SK-N-SH (cell line): ENCODE measurements at regions not wholly inside any gene's neighbourhood (a gene's known extent, or its start where the extent isn't known, plus 50 kb on each side); places are given as distances from the start of the nearest gene placed in this dataset.

Source experiments
- CTCF ChIA-PET: fragments of 300-600, 350-600 bp; formaldehyde crosslinking; extraction: SDS; loops from one replicate; lab custom pipeline; 2021; lab: Yijun Ruan, JAX
- POLR2A ChIA-PET: fragments of 350-600 bp; sonication (Branson Sonifier 250); formaldehyde crosslinking; extraction: SDS; loops from one replicate; lab custom pipeline; 2020; ENCODE audit warnings: antibody characterized with exemption, inconsistent platforms; lab: Yijun Ruan, JAX
- DNase-seq: peaks from one replicate; pipeline ENCODE4 v3.0.0; 2012
- H2AFZ ChIP-seq: fragments of 200-600 bp; sonication (generic); 2 replicates; pipeline ENCODE4 v1.8.1; 2016; ENCODE audit warnings: antibody characterized with exemption, mild to moderate bottlenecking, low read depth
- H3F3A ChIP-seq: fragments of 200-600 bp; sonication (generic); replicated peaks from 2 replicates; pipeline ENCODE3; 2016; ENCODE audit warnings: antibody characterized with exemption, mild to moderate bottlenecking; ENCODE audit not compliant: insufficient read depth
- H3K27ac ChIP-seq, 2 experiments: fragments of 200-500 bp in 1 of 2; fragments of 200-600 bp in 1 of 2; sonication (Bioruptor generic) in 1 of 2; sonication (generic), shearing (Covaris generic) in 1 of 2; 2 replicates each; pipeline versions ENCODE4 v1.5.1 to v1.6.1; 2014 to 2016; ENCODE audit warnings: low read depth in 2 of 2, inconsistent platforms in 1 of 2, low read length in 1 of 2, mild to moderate bottlenecking in 1 of 2, mixed read lengths in 1 of 2
- H3K27me3 ChIP-seq: fragments of 200-600 bp; sonication (generic), shearing (Covaris generic); 2 replicates; pipeline ENCODE4 v1.6.1; 2016; ENCODE audit warnings: mixed run types; ENCODE audit not compliant: insufficient read depth
- H3K36me3 ChIP-seq, 2 experiments: fragments of 200-500 bp in 1 of 2; fragments of 200-600 bp in 1 of 2; sonication (Bioruptor generic) in 1 of 2; sonication (generic) in 1 of 2; replicated peaks in 1 of 2; 2 replicates each; pipeline versions ENCODE3 to v1.5.1; 2014 to 2016; ENCODE audit warnings: low read length in 1 of 2, mild to moderate bottlenecking in 1 of 2; ENCODE audit not compliant: insufficient read depth in 2 of 2, control insufficient read depth in 1 of 2
- H3K4me1 ChIP-seq, 2 experiments: fragments of 200-500 bp in 1 of 2; fragments of 200-600 bp in 1 of 2; sonication (Bioruptor generic) in 1 of 2; sonication (generic), shearing (Covaris generic) in 1 of 2; 2 replicates each; pipeline versions ENCODE4 v1.5.1 to v1.6.1; 2014 to 2016; ENCODE audit warnings: low read depth in 1 of 2, low read length in 1 of 2, mixed run types in 1 of 2; ENCODE audit not compliant: insufficient read depth in 2 of 2, control insufficient read depth in 1 of 2
- H3K4me2 ChIP-seq: fragments of 200-600 bp; sonication (generic), shearing (Covaris generic); 2 replicates; pipeline ENCODE4 v1.6.1; 2017; ENCODE audit warnings: mixed run types
- H3K4me3 ChIP-seq, 2 experiments: fragments of 200-500 bp in 1 of 2; fragments of 200-600 bp in 1 of 2; sonication (Bioruptor generic) in 1 of 2; sonication (generic), shearing (Covaris generic) in 1 of 2; 2 replicates each; pipeline versions ENCODE4 v1.5.1 to v1.8.1; 2014 to 2016; ENCODE audit warnings: low read depth in 2 of 2, inconsistent platforms in 1 of 2, low read length in 1 of 2, mild to moderate bottlenecking in 1 of 2, mixed read lengths in 1 of 2, moderate library complexity in 1 of 2
- H3K79me2 ChIP-seq: fragments of 200-600 bp; sonication (generic); 2 replicates; pipeline ENCODE4 v1.8.1; 2017; ENCODE audit warnings: mild to moderate bottlenecking; ENCODE audit not compliant: insufficient read depth
- H3K9ac ChIP-seq: fragments of 200-600 bp; sonication (generic); 2 replicates; pipeline ENCODE4 v1.6.1; 2017; ENCODE audit warnings: mixed run types
- H3K9me2 ChIP-seq: fragments of 200-600 bp; sonication (generic); 2 replicates; pipeline ENCODE4 v1.6.1; 2017; ENCODE audit warnings: mixed run types
- H3K9me3 ChIP-seq: fragments of 200-600 bp; sonication (generic); 2 replicates; pipeline ENCODE4 v1.6.1; 2017; ENCODE audit warnings: mixed run types, mild to moderate bottlenecking, moderate library complexity
- H4K20me1 ChIP-seq: fragments of 200-600 bp; sonication (generic); 2 replicates; pipeline ENCODE4 v1.6.1; 2017; ENCODE audit warnings: mild to moderate bottlenecking, mixed run types; ENCODE audit not compliant: insufficient read depth
- ELF1 ChIP-seq: IDR thresholded peaks from 2 replicates; pipeline ENCODE4 v1.4.0; 2012
- EP300 ChIP-seq, 2 experiments: IDR thresholded peaks; 2 replicates each; pipeline versions ENCODE4 v1.4.0 to v1.6.1; 2012; ENCODE audit warnings: borderline replicate concordance in 1 of 2, low read depth in 1 of 2, low read length in 1 of 2
- FOSL2 ChIP-seq: IDR thresholded peaks from 2 replicates; pipeline ENCODE4 v1.4.0; 2012; ENCODE audit warnings: low read depth, mild to moderate bottlenecking, moderate library complexity, borderline replicate concordance
- FOXJ3 ChIP-seq: sonication (generic); formaldehyde crosslinking; IDR thresholded peaks from 2 replicates; pipeline ENCODE4 v1.5.1; 2020; ENCODE audit warnings: mild to moderate bottlenecking, missing genetic modification reagents
- JUND ChIP-seq: IDR thresholded peaks from 2 replicates; pipeline ENCODE4 v1.4.0; 2012
- MXI1 ChIP-seq: IDR thresholded peaks from 2 replicates; pipeline ENCODE4 v1.6.1; 2012; ENCODE audit warnings: mild to moderate bottlenecking, low read depth, low read length, improper control_type of control experiment
- NFIC ChIP-seq: IDR thresholded peaks from 2 replicates; pipeline ENCODE4 v1.4.0; 2012; ENCODE audit warnings: borderline replicate concordance
- POLR2AphosphoS5 ChIP-seq: IDR thresholded peaks from 2 replicates; pipeline ENCODE4 v1.6.1; 2012; ENCODE audit warnings: low read depth, low read length
- RAD21 ChIP-seq: IDR thresholded peaks from 2 replicates; pipeline ENCODE4 v1.6.1; 2012; ENCODE audit warnings: mild to moderate bottlenecking, low read length
- RFX5 ChIP-seq: IDR thresholded peaks from 2 replicates; pipeline ENCODE4 v1.6.1; 2012; ENCODE audit warnings: mild to moderate bottlenecking, improper control_type of control experiment, low read length
- SIN3A ChIP-seq: IDR thresholded peaks from 2 replicates; pipeline ENCODE4 v1.6.1; 2012; ENCODE audit warnings: low read depth, mild to moderate bottlenecking, low read length, moderate library complexity, borderline replicate concordance
- SMC3 ChIP-seq: IDR thresholded peaks from 2 replicates; pipeline ENCODE4 v1.6.1; 2012; ENCODE audit warnings: low read depth, low read length, improper control_type of control experiment
- TEAD4 ChIP-seq: IDR thresholded peaks from 2 replicates; pipeline ENCODE4 v1.4.0; 2012; ENCODE audit warnings: mild to moderate bottlenecking, borderline replicate concordance; ENCODE audit not compliant: insufficient read depth
- YY1 ChIP-seq: IDR thresholded peaks from 2 replicates; pipeline ENCODE4 v1.4.0; 2012; ENCODE audit warnings: low read depth, mild to moderate bottlenecking
- whole genome bisulfite sequencing: methylation state at CpG from one replicate; pipeline ENCODE4 v1.1.6; 2017; ENCODE audit warnings: low lambda C conversion rate; 5-methylcytosine and 5-hydroxymethylcytosine counted together
- TF ChIP-seq, protein P1 (sequence below): fragments of 150-350 bp; IDR thresholded peaks from 2 replicates; pipeline ENCODE4 v1.6.1; 2016; ENCODE audit warnings: mild to moderate bottlenecking, low read depth, low read length
- TF ChIP-seq, protein P2 (sequence below): IDR thresholded peaks from 2 replicates; pipeline ENCODE4 v1.6.1; 2012; ENCODE audit warnings: mild to moderate bottlenecking, low read depth, low read length, moderate library complexity
- TF ChIP-seq, protein P3 (sequence below): IDR thresholded peaks from 2 replicates; pipeline ENCODE4 v1.4.0; 2012; ENCODE audit warnings: low read depth, borderline replicate concordance
- TF ChIP-seq, protein P4 (sequence below): IDR thresholded peaks from 2 replicates; pipeline ENCODE4 v1.4.0; 2012; ENCODE audit warnings: low read depth, borderline replicate concordance
- TF ChIP-seq, protein P5 (sequence below): IDR thresholded peaks from 2 replicates; pipeline ENCODE4 v1.4.0; 2012; ENCODE audit warnings: low read depth

DNA sequence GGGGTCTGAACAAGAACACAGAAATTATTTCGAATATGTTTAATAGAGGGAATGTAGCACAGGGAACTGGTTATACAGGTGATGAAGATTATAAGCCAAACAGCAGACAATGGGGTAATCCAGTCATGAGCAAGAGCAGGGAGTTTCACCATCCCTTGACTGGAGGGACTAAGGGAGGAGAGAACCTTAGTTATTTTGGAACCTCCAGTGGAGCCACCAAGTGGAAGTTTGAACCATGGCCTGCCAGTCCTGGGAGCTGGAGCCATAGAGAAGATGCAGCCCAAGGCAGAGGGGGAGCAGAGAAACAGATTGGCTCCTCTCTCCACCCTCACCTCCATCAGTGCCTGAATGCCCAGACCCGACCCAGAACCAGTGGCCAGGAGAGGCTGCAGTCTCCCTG, 264.6 kb upstream of the RASGEF1B start (continued):
- TF ChIP-seq ELF1 (no peak), SIN3A (no peak)
- TF ChIP-seq, protein P1, sequence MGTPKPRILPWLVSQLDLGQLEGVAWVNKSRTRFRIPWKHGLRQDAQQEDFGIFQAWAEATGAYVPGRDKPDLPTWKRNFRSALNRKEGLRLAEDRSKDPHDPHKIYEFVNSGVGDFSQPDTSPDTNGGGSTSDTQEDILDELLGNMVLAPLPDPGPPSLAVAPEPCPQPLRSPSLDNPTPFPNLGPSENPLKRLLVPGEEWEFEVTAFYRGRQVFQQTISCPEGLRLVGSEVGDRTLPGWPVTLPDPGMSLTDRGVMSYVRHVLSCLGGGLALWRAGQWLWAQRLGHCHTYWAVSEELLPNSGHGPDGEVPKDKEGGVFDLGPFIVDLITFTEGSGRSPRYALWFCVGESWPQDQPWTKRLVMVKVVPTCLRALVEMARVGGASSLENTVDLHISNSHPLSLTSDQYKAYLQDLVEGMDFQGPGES, result no peak

DNA sequence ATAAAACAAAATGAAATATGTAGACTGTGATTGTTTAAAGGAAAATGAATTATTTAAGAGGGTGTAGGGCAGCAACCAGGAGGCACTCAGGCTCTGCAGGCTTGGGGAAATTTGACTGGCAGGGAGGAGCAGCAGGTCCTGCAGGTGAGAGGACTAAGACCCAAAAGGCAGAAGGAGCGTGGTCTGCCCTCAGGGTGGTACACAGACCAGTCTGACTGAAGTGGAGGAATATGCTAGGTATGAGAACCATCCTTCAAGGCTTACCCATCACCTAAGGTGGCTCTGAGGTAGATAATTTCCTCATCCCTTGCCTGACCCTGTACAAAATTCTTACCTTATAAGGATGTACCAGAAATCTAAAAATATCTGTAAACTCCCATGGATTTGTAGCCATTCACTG, 261.3 kb upstream of the RASGEF1B start:
- ChIA-PET CTCF (no interaction called here), POLR2A (no interaction called here)
- Histone ChIP-seq H3K9me3 (no peaks in the 10 kb centered on the region), H3K27ac (no peak overlapping the region), H3F3A (no peaks in the 10 kb centered on the region), H4K20me1 (no peaks in the 10 kb centered on the region), H3K9me2 (no peaks in the 10 kb centered on the region), H3K79me2 (no peaks in the 10 kb centered on the region), H3K4me3 (no peak overlapping the region), H3K4me1 (no peaks in the 10 kb centered on the region), H2AFZ (no peak overlapping the region), H3K9ac (no peak overlapping the region), H3K27me3 (no peaks in the 10 kb centered on the region), H3K36me3 (no peaks in the 10 kb centered on the region), H3K4me2 (no peak overlapping the region)
- DNase-seq, result no peak
- WGBS, result 0% methylated on average over 1 of the region's 1 CpG
- TF ChIP-seq NFIC (no peak), RAD21 (no peak), MXI1 (no peak)
- TF ChIP-seq, protein P2, sequence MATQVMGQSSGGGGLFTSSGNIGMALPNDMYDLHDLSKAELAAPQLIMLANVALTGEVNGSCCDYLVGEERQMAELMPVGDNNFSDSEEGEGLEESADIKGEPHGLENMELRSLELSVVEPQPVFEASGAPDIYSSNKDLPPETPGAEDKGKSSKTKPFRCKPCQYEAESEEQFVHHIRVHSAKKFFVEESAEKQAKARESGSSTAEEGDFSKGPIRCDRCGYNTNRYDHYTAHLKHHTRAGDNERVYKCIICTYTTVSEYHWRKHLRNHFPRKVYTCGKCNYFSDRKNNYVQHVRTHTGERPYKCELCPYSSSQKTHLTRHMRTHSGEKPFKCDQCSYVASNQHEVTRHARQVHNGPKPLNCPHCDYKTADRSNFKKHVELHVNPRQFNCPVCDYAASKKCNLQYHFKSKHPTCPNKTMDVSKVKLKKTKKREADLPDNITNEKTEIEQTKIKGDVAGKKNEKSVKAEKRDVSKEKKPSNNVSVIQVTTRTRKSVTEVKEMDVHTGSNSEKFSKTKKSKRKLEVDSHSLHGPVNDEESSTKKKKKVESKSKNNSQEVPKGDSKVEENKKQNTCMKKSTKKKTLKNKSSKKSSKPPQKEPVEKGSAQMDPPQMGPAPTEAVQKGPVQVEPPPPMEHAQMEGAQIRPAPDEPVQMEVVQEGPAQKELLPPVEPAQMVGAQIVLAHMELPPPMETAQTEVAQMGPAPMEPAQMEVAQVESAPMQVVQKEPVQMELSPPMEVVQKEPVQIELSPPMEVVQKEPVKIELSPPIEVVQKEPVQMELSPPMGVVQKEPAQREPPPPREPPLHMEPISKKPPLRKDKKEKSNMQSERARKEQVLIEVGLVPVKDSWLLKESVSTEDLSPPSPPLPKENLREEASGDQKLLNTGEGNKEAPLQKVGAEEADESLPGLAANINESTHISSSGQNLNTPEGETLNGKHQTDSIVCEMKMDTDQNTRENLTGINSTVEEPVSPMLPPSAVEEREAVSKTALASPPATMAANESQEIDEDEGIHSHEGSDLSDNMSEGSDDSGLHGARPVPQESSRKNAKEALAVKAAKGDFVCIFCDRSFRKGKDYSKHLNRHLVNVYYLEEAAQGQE, result no peak

DNA sequence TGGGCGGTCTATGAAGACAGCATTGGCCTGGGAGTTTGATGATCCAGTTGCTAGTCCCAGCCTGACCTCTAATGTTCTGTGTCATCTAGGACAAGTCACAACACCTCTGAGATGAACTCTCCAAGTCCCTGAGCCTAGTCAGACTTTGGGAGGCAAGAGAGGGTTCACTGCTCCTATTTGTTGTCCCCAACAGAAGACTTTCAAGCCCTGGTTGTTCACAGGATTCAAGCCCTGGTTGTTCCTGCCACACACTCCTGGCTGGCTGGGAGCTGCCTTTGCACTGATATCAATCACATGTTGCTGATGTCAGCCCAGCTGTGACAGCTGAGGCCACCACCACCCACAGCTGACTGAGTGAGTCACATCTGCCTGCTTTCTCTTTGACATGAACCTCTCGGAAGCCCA, 253.2 kb upstream of the RASGEF1B start:
- H3K79me2 ChIP-seq, result no peaks in the 10 kb centered on the region
- 10% methylated on average over 2 of the region's 2 CpGs for WGBS
- no peaks in the 10 kb centered on the region for H4K20me1 ChIP-seq
- H2AFZ ChIP-seq, result no peak overlapping the region
- H3K4me3 ChIP-seq, result no peak overlapping the region
- H3F3A ChIP-seq, result no peaks in the 10 kb centered on the region
- ChIA-PET CTCF (no interaction called here), POLR2A (no interaction called here)
- H3K9ac ChIP-seq, result no peak overlapping the region
- H3K9me3 ChIP-seq, result no peaks in the 10 kb centered on the region
- no peak overlapping the region for H3K27ac ChIP-seq
- no peak for DNase-seq
- H3K4me2 ChIP-seq, result no peak overlapping the region
- H3K4me1 ChIP-seq, result no peaks in the 10 kb centered on the region
- no peaks in the 10 kb centered on the region for H3K36me3 ChIP-seq
- no peaks in the 10 kb centered on the region for H3K27me3 ChIP-seq
- H3K9me2 ChIP-seq, result 0 out of 2 replicates have a peak, but pooled peaks cover 3% of the 10 kb centered on the region
- TF ChIP-seq RFX5, result no peak
- TF ChIP-seq, protein P3, sequence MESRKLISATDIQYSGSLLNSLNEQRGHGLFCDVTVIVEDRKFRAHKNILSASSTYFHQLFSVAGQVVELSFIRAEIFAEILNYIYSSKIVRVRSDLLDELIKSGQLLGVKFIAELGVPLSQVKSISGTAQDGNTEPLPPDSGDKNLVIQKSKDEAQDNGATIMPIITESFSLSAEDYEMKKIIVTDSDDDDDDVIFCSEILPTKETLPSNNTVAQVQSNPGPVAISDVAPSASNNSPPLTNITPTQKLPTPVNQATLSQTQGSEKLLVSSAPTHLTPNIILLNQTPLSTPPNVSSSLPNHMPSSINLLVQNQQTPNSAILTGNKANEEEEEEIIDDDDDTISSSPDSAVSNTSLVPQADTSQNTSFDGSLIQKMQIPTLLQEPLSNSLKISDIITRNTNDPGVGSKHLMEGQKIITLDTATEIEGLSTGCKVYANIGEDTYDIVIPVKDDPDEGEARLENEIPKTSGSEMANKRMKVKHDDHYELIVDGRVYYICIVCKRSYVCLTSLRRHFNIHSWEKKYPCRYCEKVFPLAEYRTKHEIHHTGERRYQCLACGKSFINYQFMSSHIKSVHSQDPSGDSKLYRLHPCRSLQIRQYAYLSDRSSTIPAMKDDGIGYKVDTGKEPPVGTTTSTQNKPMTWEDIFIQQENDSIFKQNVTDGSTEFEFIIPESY, result no peak
- no peak for TF ChIP-seq EP300 (IDR thresholded peaks at IDR 0.05; ENCODE audit: borderline replicate concordance in 1 of 2, low read depth in 1 of 2, low read length in 1 of 2)
- TF ChIP-seq SMC3, result no peak
- TF ChIP-seq FOSL2, result no peak
- no peak for TF ChIP-seq POLR2AphosphoS5
- no peak for TF ChIP-seq TEAD4
- no peak for TF ChIP-seq JUND
- TF ChIP-seq, protein P4, sequence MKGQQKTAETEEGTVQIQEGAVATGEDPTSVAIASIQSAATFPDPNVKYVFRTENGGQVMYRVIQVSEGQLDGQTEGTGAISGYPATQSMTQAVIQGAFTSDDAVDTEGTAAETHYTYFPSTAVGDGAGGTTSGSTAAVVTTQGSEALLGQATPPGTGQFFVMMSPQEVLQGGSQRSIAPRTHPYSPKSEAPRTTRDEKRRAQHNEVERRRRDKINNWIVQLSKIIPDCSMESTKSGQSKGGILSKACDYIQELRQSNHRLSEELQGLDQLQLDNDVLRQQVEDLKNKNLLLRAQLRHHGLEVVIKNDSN, result no peak
- no peak for TF ChIP-seq YY1
- no peak for TF ChIP-seq FOXJ3 (CRISPR knock-in tag)
- TF ChIP-seq, protein P5, sequence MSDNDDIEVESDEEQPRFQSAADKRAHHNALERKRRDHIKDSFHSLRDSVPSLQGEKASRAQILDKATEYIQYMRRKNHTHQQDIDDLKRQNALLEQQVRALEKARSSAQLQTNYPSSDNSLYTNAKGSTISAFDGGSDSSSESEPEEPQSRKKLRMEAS, result no peak
